Skeletal muscle satellite cell (primary cell): ENCODE measurements at regions not wholly inside any gene's neighbourhood (a gene's known extent, or its start where the extent isn't known, plus 50 kb on each side); places are given as distances from the start of the nearest gene placed in this dataset.
"Not testable (repeated sequence)": the region's sequence is repeated elsewhere in the genome, so short reads cannot be mapped to it uniquely, and the experiment has no call there.

ENCODE experiments used
- H3K27me3 ChIP-seq: 2 replicates; pipeline ENCODE4 v1.7.0; 2013; ENCODE audit warnings: low read length; ENCODE audit not compliant: control insufficient read depth, insufficient read depth
- H3K36me3 ChIP-seq: 2 replicates; pipeline ENCODE4 v1.7.0; 2013; ENCODE audit warnings: mild to moderate bottlenecking, control low read depth, low read length; ENCODE audit not compliant: insufficient read depth
- H3K4me1 ChIP-seq: 2 replicates; pipeline ENCODE4 v1.7.0; 2013; ENCODE audit warnings: low read length; ENCODE audit not compliant: control insufficient read depth, insufficient read depth
- H3K4me2 ChIP-seq: 2 replicates; pipeline ENCODE4 v1.7.0; 2013; ENCODE audit warnings: mild to moderate bottlenecking, low read length
- H3K4me3 ChIP-seq: 2 replicates; pipeline ENCODE4 v1.7.0; 2013; ENCODE audit warnings: low read length
- H3K9ac ChIP-seq: 2 replicates; pipeline ENCODE4 v1.7.0; 2013; ENCODE audit warnings: mild to moderate bottlenecking, low read depth, low read length, moderate library complexity
- H3K9me3 ChIP-seq: replicated peaks from 2 replicates; pipeline ENCODE4 v1.7.0; 2013; ENCODE audit warnings: mild to moderate bottlenecking, control low read depth, low read length

DNA sequence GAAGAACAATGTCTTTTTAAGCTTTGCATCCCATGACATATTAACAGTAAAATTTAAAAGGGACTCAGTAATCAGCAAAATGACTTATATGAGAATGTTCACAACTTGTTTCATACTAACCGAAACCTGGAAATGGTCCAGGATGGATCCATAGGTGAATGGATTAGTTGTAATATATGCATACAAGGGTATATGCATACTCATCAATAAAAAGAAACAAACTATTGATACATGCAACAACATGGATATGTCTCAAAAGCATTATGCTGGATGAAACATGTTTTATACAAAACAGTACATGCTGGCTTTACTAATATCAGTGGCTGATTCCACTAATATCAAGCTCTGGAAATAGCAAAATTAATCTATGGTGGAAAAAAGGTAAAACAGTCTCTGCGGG, 108.5 kb upstream of the HIVEP1 start:
- Histone ChIP-seq H3K9ac (no peak overlapping the region), H3K4me2 (no peak overlapping the region), H3K27me3 (no peaks in the 10 kb centered on the region), H3K4me3 (no peak overlapping the region), H3K9me3 (no peaks in the 10 kb centered on the region), H3K36me3 (no peaks in the 10 kb centered on the region), H3K4me1 (no peaks in the 10 kb centered on the region)

DNA sequence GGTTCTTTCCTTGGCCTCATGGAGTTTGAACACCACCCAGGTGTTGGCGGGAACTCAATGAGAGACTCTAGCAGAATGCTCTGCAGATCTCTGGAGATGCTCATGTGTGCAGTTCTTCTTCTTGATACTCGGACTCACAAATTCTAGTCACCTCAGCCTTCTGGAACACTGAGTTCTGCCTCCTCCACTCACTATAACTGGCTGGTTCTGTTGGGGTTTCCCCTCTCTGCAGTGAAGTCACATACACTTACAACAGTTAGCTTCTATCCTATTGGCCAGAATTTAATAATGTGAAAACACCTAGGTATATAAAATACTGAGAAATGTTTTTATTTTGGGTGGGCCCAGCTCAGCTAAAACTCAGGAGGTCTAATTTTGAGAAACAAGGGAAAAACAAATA, 109.6 kb upstream of the HIVEP1 start:
- Histone ChIP-seq H3K36me3 (no peaks in the 10 kb centered on the region), H3K4me2 (no peak overlapping the region), H3K9me3 (no peaks in the 10 kb centered on the region), H3K4me1 (no peaks in the 10 kb centered on the region), H3K9ac (no peak overlapping the region), H3K4me3 (no peak overlapping the region), H3K27me3 (no peaks in the 10 kb centered on the region)

DNA sequence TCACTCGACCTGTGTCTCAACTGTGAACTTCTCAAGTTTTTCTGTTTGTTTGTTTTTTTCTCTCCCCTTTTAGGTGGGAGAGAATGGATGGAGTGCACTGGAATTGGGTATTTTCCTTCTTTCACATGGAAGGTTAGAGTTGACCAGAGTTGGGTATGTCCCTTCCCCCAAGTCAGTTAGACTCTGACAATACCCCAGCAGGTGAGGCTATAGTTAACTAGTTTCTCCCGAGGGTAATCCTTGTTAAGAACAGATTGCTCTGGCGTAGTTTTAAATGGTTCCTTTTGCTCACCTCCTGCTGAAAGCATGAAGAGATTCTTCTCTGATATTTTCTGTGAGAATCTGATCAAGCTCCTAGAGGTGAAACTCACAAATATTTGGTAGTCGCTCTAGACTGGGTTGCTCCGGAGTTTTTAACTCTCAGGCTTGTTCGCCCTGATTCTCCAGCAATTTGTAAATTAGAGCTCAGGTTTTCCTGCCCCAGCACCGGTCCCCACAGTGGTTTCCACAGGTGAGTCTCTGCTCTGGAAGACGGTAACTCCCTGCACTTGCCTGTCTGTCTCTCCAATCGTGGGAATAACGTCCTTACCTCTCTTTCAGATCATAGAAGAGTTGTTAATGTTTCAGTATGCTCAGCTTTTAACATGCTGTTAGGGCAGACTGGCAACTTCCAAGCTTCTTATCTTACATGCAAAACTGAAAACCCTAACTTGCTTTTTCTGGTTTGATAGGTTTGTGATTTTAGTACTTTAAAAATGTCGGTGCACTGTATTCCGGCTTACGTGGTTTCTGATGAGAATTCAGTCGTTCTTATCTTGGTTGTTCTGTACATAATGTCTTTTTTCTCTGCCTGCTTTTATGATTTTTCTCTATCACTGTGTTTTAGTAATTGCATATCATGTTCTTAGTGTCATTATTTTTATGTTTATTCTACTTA, 111.2 kb upstream of the HIVEP1 start:
- H3K27me3 ChIP-seq, result no peaks in the 10 kb centered on the region
- no peak overlapping the region for H3K9ac ChIP-seq
- H3K9me3 ChIP-seq, result no peaks in the 10 kb centered on the region
- H3K4me3 ChIP-seq, result no peak overlapping the region
- H3K4me1 ChIP-seq, result no peaks in the 10 kb centered on the region
- no peaks in the 10 kb centered on the region for H3K36me3 ChIP-seq
- no peak overlapping the region for H3K4me2 ChIP-seq

DNA sequence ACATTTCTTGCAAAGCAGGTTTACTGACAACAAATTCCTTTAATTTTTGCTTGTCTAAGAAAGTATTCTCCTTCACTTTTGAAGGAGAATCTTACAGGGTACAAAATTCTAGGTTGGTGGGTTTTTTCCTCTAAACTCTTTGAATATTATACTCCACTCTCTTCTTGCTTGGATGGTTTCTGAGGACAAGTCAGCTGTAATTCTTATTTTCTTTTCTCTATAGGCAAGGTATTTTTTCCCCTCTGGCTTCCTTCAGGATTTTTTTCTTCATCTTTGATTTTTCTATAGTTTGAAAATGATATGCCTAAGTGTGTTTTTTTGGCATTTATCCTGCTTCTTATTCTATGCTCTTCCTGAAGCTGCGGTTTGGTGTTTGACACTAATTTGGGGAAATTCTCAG, 112.5 kb upstream of the HIVEP1 start:
- Histone ChIP-seq H3K9ac (no peak overlapping the region), H3K4me1 (no peaks in the 10 kb centered on the region), H3K36me3 (no peaks in the 10 kb centered on the region), H3K27me3 (no peaks in the 10 kb centered on the region), H3K9me3 (no peaks in the 10 kb centered on the region), H3K4me3 (no peak overlapping the region), H3K4me2 (no peak overlapping the region)

DNA sequence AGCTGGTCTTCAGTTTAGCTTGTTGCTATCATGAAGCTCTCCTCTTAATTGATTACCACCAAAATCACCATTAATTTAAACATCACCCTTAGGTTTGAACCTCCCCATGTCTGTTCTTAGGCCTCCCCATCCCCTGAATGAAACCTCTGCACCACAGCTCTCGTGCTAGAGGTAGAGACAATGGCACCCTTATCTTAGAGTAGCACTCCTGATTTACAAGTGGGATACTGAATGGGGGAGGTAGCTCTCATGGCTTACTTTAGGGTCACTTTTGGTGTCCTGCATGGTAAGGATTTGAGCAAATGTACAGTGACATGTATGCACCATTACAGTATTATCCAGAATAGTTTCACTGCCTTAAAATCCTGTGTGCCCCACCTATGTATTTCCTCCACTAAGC, 115.6 kb upstream of the ADTRP start:
- Histone ChIP-seq H3K4me3 (no peak overlapping the region), H3K36me3 (no peaks in the 10 kb centered on the region), H3K9me3 (no peaks in the 10 kb centered on the region), H3K27me3 (no peaks in the 10 kb centered on the region), H3K4me1 (peaks cover 5% of the 10 kb centered on the region), H3K9ac (no peak overlapping the region), H3K4me2 (no peak overlapping the region)

DNA sequence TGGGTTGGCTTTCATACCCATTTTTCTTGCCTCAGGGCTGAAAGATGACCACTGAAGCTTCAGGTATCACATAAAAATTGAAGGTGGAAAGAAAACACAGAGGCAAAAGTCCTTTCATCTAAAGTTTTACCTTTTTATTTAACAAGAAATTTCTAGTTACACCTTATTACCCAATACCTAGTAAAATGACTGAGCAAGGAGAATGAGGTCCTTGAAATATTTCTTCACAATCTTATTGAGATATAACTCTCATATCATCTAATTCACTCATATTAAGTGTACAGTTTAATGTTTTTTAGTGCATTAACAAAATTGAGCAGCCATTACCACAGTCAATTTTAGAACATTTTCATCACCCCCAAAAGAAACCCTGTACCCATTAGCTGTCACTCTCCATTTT, 112.9 kb upstream of the ADTRP start:
- Histone ChIP-seq H3K4me3 (no peak overlapping the region), H3K27me3 (no peaks in the 10 kb centered on the region), H3K36me3 (no peaks in the 10 kb centered on the region), H3K9ac (no peak overlapping the region), H3K4me1 (peaks cover 5% of the 10 kb centered on the region), H3K4me2 (no peak overlapping the region), H3K9me3 (no peaks in the 10 kb centered on the region)

DNA sequence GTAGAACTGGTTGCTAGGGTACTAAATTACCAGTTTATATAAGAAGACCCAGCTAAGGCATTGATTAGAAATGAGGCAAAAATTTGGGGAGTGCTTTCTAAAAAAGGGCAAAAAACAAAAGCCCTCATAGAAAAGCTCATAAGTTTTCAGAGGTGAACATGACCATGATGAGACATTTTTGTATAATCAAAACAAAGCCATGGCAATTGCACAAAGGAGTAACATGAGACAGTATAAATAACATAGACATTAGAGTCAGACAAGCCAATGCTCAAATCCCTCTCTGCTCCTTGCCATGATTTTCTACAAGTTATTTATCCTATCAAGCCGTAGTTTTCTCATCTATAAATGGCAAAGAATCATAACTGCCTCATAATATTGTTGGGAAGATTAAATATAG, 112.2 kb upstream of the ADTRP start:
- Histone ChIP-seq H3K4me1 (peaks cover 5% of the 10 kb centered on the region), H3K9me3 (no peaks in the 10 kb centered on the region), H3K4me2 (no peak overlapping the region), H3K27me3 (no peaks in the 10 kb centered on the region), H3K36me3 (no peaks in the 10 kb centered on the region), H3K4me3 (no peak overlapping the region), H3K9ac (no peak overlapping the region)

DNA sequence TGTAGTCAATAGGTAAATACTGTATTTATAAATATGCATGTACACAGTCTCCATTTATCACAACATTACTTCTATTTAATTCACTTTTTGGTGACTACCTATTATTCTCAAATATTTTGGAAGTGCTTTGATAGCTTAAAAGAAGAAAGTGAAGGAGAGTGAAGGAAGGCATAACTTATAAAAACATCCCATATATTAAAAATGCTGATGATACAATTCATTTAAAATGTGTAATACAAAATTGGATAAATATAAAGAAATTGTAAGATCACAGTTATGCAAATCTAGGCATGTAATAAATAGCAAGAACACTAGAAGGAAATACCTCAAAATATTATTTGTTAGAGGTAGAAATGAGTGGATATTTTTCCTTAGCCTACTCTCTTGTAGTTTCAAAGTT, 111.6 kb upstream of the ADTRP start:
- no peak overlapping the region for H3K4me2 ChIP-seq
- H3K9me3 ChIP-seq, result no peaks in the 10 kb centered on the region
- peaks cover 5% of the 10 kb centered on the region for H3K4me1 ChIP-seq

DNA sequence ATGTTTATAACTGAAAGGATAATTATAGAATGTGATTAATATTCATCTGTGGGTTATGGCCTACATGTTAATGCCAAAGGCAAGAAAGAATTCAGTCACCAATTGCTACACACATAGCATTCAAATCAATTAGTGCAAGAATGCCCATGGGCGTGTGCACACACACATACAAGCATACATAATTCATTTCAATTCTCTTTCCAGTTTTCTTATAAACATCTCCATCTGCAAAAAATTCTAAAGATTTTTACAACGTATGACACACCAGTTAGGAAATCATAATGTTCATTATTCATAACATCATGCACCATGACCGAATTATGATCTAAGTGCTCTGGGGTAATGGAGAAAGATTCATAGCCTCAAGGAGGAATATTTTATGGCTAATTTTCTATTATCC, 111.0 kb upstream of the ADTRP start:
- Histone ChIP-seq H3K9me3 (no peaks in the 10 kb centered on the region), H3K9ac (no peak overlapping the region), H3K4me3 (no peak overlapping the region), H3K27me3 (no peaks in the 10 kb centered on the region), H3K4me2 (no peak overlapping the region), H3K4me1 (peaks cover 5% of the 10 kb centered on the region), H3K36me3 (no peaks in the 10 kb centered on the region)

More for the DNA sequence above, 111.6 kb upstream of the ADTRP start:
- no peaks in the 10 kb centered on the region for H3K36me3 ChIP-seq
- H3K4me3 ChIP-seq, result no peak overlapping the region
- H3K9ac ChIP-seq, result no peak overlapping the region
- no peaks in the 10 kb centered on the region for H3K27me3 ChIP-seq

DNA sequence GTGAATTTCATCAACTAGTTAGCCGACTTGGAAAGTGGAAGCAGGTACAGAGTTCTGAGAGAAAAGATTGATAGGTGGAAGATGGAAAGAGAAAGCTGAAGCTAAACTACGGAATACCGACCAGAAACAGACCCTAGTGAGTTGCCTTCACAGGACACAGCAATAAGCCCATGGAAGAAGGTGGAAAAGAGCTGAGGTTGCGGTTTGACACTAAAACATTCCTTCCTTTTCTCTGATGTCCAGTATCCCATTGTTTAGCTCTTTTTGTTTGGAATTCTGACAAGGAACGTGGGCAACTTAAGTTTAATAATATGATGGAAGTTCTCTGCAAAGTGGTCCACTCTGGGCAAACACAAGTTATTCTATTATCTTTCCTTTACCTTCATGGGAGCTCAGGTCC, 110.1 kb upstream of the ADTRP start:
- H3K4me3 ChIP-seq, result no peak overlapping the region
- peaks cover 5% of the 10 kb centered on the region for H3K4me1 ChIP-seq
- H3K9ac ChIP-seq, result no peak overlapping the region
- no peaks in the 10 kb centered on the region for H3K27me3 ChIP-seq
- no peaks in the 10 kb centered on the region for H3K9me3 ChIP-seq
- no peak overlapping the region for H3K4me2 ChIP-seq
- no peaks in the 10 kb centered on the region for H3K36me3 ChIP-seq

DNA sequence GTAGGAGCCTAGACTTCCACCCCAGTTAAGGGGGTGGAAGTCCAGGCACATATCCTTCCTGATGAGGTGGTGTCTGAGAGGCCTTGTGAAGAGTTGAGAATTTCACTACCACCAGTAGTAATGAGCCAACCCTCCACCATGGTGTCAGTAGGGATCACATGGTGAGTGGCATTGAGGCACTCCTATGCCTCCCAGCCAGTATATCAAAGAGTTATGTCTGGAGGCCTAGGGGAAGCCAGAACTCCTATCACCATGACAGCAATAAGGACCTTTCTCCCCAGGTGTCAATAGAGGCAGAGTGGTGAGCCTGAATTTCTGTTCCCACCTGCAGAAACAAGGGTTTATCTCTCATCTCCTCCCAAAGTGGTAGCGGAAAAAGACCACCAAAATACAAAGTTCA, 106.6 kb upstream of the ADTRP start:
- H3K9ac ChIP-seq, result no peak overlapping the region
- no peaks in the 10 kb centered on the region for H3K9me3 ChIP-seq
- no peak overlapping the region for H3K4me2 ChIP-seq
- no peaks in the 10 kb centered on the region for H3K36me3 ChIP-seq
- H3K4me1 ChIP-seq, result no peaks in the 10 kb centered on the region
- H3K27me3 ChIP-seq, result no peaks in the 10 kb centered on the region
- H3K4me3 ChIP-seq, result no peak overlapping the region

DNA sequence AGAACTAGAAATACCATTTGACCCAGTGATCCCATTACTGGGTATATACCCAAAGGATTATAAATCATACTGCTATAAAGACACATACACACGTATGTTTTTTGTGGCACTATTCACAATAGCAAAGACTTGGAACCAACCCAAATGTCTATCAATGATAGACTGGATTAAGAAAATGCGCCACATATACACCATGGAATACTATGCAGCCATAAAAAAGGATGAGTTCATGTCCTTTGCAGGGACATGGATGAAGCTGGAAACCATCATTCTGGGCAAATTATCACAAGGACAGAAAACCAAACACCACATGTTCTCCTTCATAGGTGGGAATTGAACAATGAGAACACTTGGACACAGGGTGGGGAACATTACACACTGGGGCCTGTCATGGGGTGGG, 104.9 kb upstream of the ADTRP start:
- H3K27me3 ChIP-seq, H3K36me3 ChIP-seq, H3K9ac ChIP-seq, H3K4me1 ChIP-seq, H3K4me2 ChIP-seq, H3K4me3 ChIP-seq, H3K9me3 ChIP-seq: not testable (repeated sequence)
